Spleen (tissue), 11 donors: ENCODE measurements at regions not wholly inside any gene's neighbourhood (a gene's known extent, or its start where the extent isn't known, plus 50 kb on each side); places are given as distances from the start of the nearest gene placed in this dataset.

ENCODE experiments used
- DNase-seq: peaks from one replicate; pipeline ENCODE4 v3.0.0-alpha.2; 2020
- H3K27ac ChIP-seq, 8 donors: fragments of 200-600 bp; sonication (generic) in 7 of 8; 1 replicate in 4 of 8; 2 replicates in 4 of 8; pipeline versions ENCODE4 v1.5.0 to v1.8.0; 2016 to 2021; ENCODE audit warnings: inconsistent platforms in 4 of 8, mild to moderate bottlenecking in 4 of 8, moderate library complexity in 1 of 8
- H3K27me3 ChIP-seq, 7 donors: fragments of 200-600 bp; sonication (generic) in 6 of 7; replicated peaks in 1 of 7; 1 replicate in 4 of 7; 2 replicates in 3 of 7; pipeline versions ENCODE4 v1.5.0 to v1.8.0; 2016 to 2021; ENCODE audit warnings: inconsistent platforms in 3 of 7, mild to moderate bottlenecking in 1 of 7
- H3K36me3 ChIP-seq, 6 donors: fragments of 200-600 bp; sonication (generic) in 5 of 6; 1 replicate in 4 of 6; 2 replicates in 2 of 6; pipeline versions ENCODE4 v1.5.0 to v1.8.0; 2016 to 2021; ENCODE audit warnings: inconsistent platforms in 2 of 6
- H3K4me1 ChIP-seq, 6 donors: fragments of 200-600 bp; sonication (generic) in 5 of 6; 1 replicate in 3 of 6; 2 replicates in 3 of 6; pipeline versions ENCODE4 v1.5.0 to v1.8.0; 2016 to 2021; ENCODE audit warnings: inconsistent platforms in 3 of 6
- H3K4me3 ChIP-seq, 8 donors: fragments of 200-600 bp; sonication (generic) in 7 of 8; 1 replicate in 4 of 8; 2 replicates in 4 of 8; pipeline versions ENCODE4 v1.5.0 to v1.8.0; 2016 to 2021; ENCODE audit warnings: inconsistent platforms in 4 of 8, mild to moderate bottlenecking in 4 of 8, moderate library complexity in 2 of 8
- H3K9me3 ChIP-seq, 8 donors: fragments of 200-600 bp; sonication (generic) in 7 of 8; 1 replicate in 4 of 8; 2 replicates in 4 of 8; pipeline versions ENCODE4 v1.5.0 to v1.8.0; 2016 to 2021; ENCODE audit warnings: inconsistent platforms in 4 of 8
- CTCF ChIP-seq, 11 experiments: fragments of 200-600 bp in 7 of 11; fragments of 450-650 bp in 4 of 11; sonication (generic) in 4 of 11; IDR thresholded peaks in 8 of 11; conservative IDR thresholded peaks in 3 of 11; 1 replicate in 7 of 11; 2 replicates in 4 of 11; pipeline versions ENCODE4 v1.4.0 to v1.8.0; 2016 to 2021; ENCODE audit warnings: antibody characterized with exemption in 11 of 11, inconsistent platforms in 4 of 11, mild to moderate bottlenecking in 1 of 11
- POLR2A ChIP-seq, 3 donors: fragments of 450-650 bp; IDR thresholded peaks; one replicate each; pipeline ENCODE4 v1.5.1; 2017; ENCODE audit warnings: antibody characterized with exemption in 3 of 3, mild to moderate bottlenecking in 1 of 3
- POLR2AphosphoS5 ChIP-seq, 3 donors: sonication (generic); formaldehyde crosslinking; IDR thresholded peaks; one replicate each; pipeline ENCODE4 v1.5.1; 2017; ENCODE audit warnings: antibody characterized with exemption in 3 of 3
- WGBS, 5 donors: extraction: QIAGEN DNeasy Blood & Tissue Kit in 3 of 5; methylation state at CpG; one replicate each; pipeline versions ENCODE4 v1.1.5 to v1.1.7; 2013 to 2018; 5-methylcytosine and 5-hydroxymethylcytosine counted together
- intact Hi-C: fragments of 100-400 bp; cut with DNase I; formaldehyde crosslinking; loops from one replicate; pipeline ENCODE4 v1.15.0; 2023; ENCODE audit warnings: low total_unique reads
- donor health status: healthy with polysubstance abuse.
- donor health status: DM: no; HTN: no; CAD: no; lungs with moderate emphysema.
- donor health status: DM: no; HTN: no; CAD: no.
- donor health status: Bipolar disorder and iron deficiency.
- donor health status: healthy.
- donor health status: DM: no; HTN: no; CAD: no.
- donor health status: DM: yes; HTN: yes; CAD: no.

GRCh38 chr20:29123861-29124260 is 2133.6 kb upstream of the DEFB115 start:
- H3K4me1 ChIP-seq, result no peaks in the 10 kb centered on the region
- 50 to 68% (median 58%) methylated on average over 1 of the region's 1 CpG for WGBS, 5 donors
- intact Hi-C loops, result loop anchor here (5.0 kb wide), 1 partner anchor 758 kb away; no protein-coding TSS in a partner anchor
- H3K36me3 ChIP-seq, result no peaks in the 10 kb centered on the region
- no peak for TF ChIP-seq POLR2A (IDR thresholded peaks at IDR 0.05)
- TF ChIP-seq POLR2AphosphoS5 (IDR thresholded peaks at IDR 0.05), result no peak
- TF ChIP-seq CTCF (IDR thresholded peaks at IDR 0.05 in 8 of 11, conservative IDR thresholded peaks at IDR 0.05 in 3 of 11), result no peak
- DNase-seq, result no peak
- no peak overlapping the region for H3K4me3 ChIP-seq
- H3K27me3 ChIP-seq, result no peaks in the 10 kb centered on the region
- H3K9me3 ChIP-seq, result peaks cover 3 to 45% (median 23%) of the 10 kb centered on the region in 8 donors
- no peak overlapping the region for H3K27ac ChIP-seq
